Pancreas (tissue), 10 donors: ENCODE measurements at regions not wholly inside any gene's neighbourhood (a gene's known extent, or its start where the extent isn't known, plus 50 kb on each side); places are given as distances from the start of the nearest gene placed in this dataset.

Experiments used
- ATAC-seq, 4 donors: fragments of 200-7000 bp; cut with Tn5 transposase; one replicate each; pipeline versions ENCODE4 v1.8.0 to v1.9.1; 2020; ENCODE audit warnings: mild to moderate bottlenecking in 4 of 4, moderate library complexity in 4 of 4
- DNase-seq, 6 donors: peaks; one replicate each; pipeline ENCODE4 v3.0.0-alpha.2; 2020
- FAIRE-seq: peaks from 2 replicates; lab custom pipeline; 2012; peaks lifted over from hg19 to GRCh38; lab: Jason Lieb, UNC
- H3K27ac ChIP-seq, 4 donors: fragments of 200-600 bp; sonication (generic); 1 replicate in 3 of 4; 2 replicates in 1 of 4; pipeline versions ENCODE4 v1.5.0 to v1.8.0; 2020
- H3K27me3 ChIP-seq, 4 donors: fragments of 200-600 bp; one replicate each; pipeline ENCODE4 v1.8.0; 2021
- H3K36me3 ChIP-seq, 3 donors: fragments of 200-600 bp; sonication (generic) in 1 of 3; one replicate each; pipeline versions ENCODE4 v1.5.0 to v1.8.0; 2020 to 2021
- H3K4me1 ChIP-seq, 3 donors: fragments of 200-600 bp; one replicate each; pipeline ENCODE4 v1.8.0; 2021
- H3K4me3 ChIP-seq, 4 donors: fragments of 200-600 bp; sonication (generic) in 2 of 4; one replicate each; pipeline versions ENCODE4 v1.5.0 to v1.8.0; 2020 to 2021
- H3K9me3 ChIP-seq, 4 donors: fragments of 200-600 bp; one replicate each; pipeline ENCODE4 v1.8.0; 2021
- CTCF ChIP-seq, 4 donors: fragments of 200-600 bp; sonication (generic) in 3 of 4; IDR thresholded peaks; one replicate each; pipeline versions ENCODE4 v1.5.0 to v1.8.0; 2021; ENCODE audit warnings: antibody characterized with exemption in 4 of 4
- WGBS, 2 donors: extraction: QIAGEN DNeasy Blood & Tissue Kit; methylation state at CpG; one replicate each; pipeline ENCODE4 v1.1.7; 2013; 5-methylcytosine and 5-hydroxymethylcytosine counted together
- intact Hi-C, 3 donors: fragments of 100-400 bp; cut with DNase I; formaldehyde crosslinking; loops; one replicate each; pipeline versions ENCODE4 v1.11.1 to v1.14.2; 2022
- donor health status: healthy with polysubstance abuse.
- donor health status: DM: no; HTN: no; CAD: no; lungs with moderate emphysema.
- donor health status: DM: no; HTN: no; CAD: no.
- donor health status: control.
- donor health status: control.
- donor health status: Bipolar disorder and iron deficiency.
- donor health status: DM: yes; HTN: yes; CAD: no.
- donor health status: DM: no; HTN: no; CAD: no.
- donor health status: DM: no; HTN: no; CAD: no.
- donor health status: DM: yes; HTN: yes; CAD: no.

GRCh38 chr9:24342457-24342856 is 203.2 kb downstream of the IZUMO3 start:
- no peak overlapping the region for H3K4me3 ChIP-seq
- TF ChIP-seq CTCF (IDR thresholded peaks at IDR 0.05): no peak
- H3K4me1 ChIP-seq: no peaks in the 10 kb centered on the region
- H3K9me3 ChIP-seq: no peaks in the 10 kb centered on the region
- no peak overlapping the region for H3K27ac ChIP-seq
- ATAC-seq: no peak
- no peaks in the 10 kb centered on the region for H3K27me3 ChIP-seq
- intact Hi-C loops: no loop called here
- DNase-seq: no peak
- H3K36me3 ChIP-seq: no peaks in the 10 kb centered on the region
- no peak for FAIRE-seq
- 54 to 75% methylated on average over 1 of the region's 1 CpG for WGBS, 2 donors

- Histone ChIP-seq H3K36me3 (no peaks in the 10 kb centered on the region), H3K9me3 (no peaks in the 10 kb centered on the region), H3K27me3 (no peaks in the 10 kb centered on the region), H3K4me1 (no peaks in the 10 kb centered on the region), H3K4me3 (no peak overlapping the region), H3K27ac (no peak overlapping the region)
- 19 to 32% methylated on average over 2 of the region's 2 CpGs for WGBS, 2 donors
- FAIRE-seq: no peak
- no peak for TF ChIP-seq CTCF (IDR thresholded peaks at IDR 0.05)
- no peak for ATAC-seq
- DNase-seq: no peak
- intact Hi-C loops: no loop called here
Observed at GRCh38 chr9:24333629-24334028, 212.1 kb downstream of the IZUMO3 start.

GRCh38 chr9:24298912-24299311 is 246.8 kb downstream of the IZUMO3 start:
- FAIRE-seq: no peak
- no peak overlapping the region for H3K4me3 ChIP-seq
- TF ChIP-seq CTCF (IDR thresholded peaks at IDR 0.05): no peak
- H3K27me3 ChIP-seq: no peaks in the 10 kb centered on the region
- H3K9me3 ChIP-seq: no peaks in the 10 kb centered on the region
- H3K36me3 ChIP-seq: no peaks in the 10 kb centered on the region
- no peak for ATAC-seq
- intact Hi-C loops: no loop called here
- DNase-seq: no peak
- H3K27ac ChIP-seq: no peak overlapping the region
- 61 to 78% methylated on average over 4 of the region's 4 CpGs for WGBS, 2 donors
- no peaks in the 10 kb centered on the region for H3K4me1 ChIP-seq

GRCh38 chr9:24297931-24298330 is 247.8 kb downstream of the IZUMO3 start:
- no peak for FAIRE-seq

GRCh38 chr9:24296124-24296523 is 249.6 kb downstream of the IZUMO3 start:
- no peak overlapping the region for H3K4me3 ChIP-seq
- no peak overlapping the region for H3K27ac ChIP-seq
- no peak for FAIRE-seq
- ATAC-seq: no peak
- no peaks in the 10 kb centered on the region for H3K27me3 ChIP-seq
- no peak for TF ChIP-seq CTCF (IDR thresholded peaks at IDR 0.05)
- no peaks in the 10 kb centered on the region for H3K4me1 ChIP-seq
- DNase-seq: no peak
- no peaks in the 10 kb centered on the region for H3K9me3 ChIP-seq
- 41% methylated on average over 1 of the region's 1 CpG for WGBS, 2 donors
- no peaks in the 10 kb centered on the region for H3K36me3 ChIP-seq
- intact Hi-C loops: no loop called here

More at GRCh38 chr9:24297931-24298330, 247.8 kb downstream of the IZUMO3 start:
- no peak for ATAC-seq
- H3K27me3 ChIP-seq: no peaks in the 10 kb centered on the region
- H3K4me1 ChIP-seq: no peaks in the 10 kb centered on the region
- no peak overlapping the region for H3K4me3 ChIP-seq
- no peaks in the 10 kb centered on the region for H3K9me3 ChIP-seq
- intact Hi-C loops: no loop called here
- 60 to 73% methylated on average over 2 of the region's 2 CpGs for WGBS, 2 donors
- no peak overlapping the region for H3K27ac ChIP-seq
- no peak for DNase-seq
- TF ChIP-seq CTCF (IDR thresholded peaks at IDR 0.05): no peak
- H3K36me3 ChIP-seq: no peaks in the 10 kb centered on the region
